ENCODE measurements at regions not wholly inside any gene's neighbourhood (a gene's known extent, or its start where the extent isn't known, plus 50 kb on each side); places are given as distances from the start of the nearest gene placed in this dataset.

DNA sequence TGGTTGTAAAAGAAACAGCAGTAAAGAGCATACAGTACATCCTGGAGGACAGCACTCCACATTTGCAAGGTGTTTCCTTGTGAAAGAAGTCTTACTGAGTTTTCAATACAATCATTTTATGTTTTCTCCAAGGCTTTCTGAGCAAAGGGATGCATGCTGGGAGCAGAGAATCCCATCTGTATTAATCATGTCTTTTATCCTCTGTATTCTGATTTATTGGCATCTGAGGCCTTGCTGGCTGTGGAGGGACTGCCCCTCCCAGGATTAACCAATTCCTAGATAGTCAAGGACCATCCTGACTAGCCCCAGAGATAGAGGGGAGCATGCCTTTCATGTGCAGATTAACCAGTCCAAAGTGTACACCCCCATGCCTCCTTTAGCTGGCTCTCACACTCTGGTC is 476.3 kb downstream of the SIPA1L2 start:
- TF ChIP-seq, protein P1, sequence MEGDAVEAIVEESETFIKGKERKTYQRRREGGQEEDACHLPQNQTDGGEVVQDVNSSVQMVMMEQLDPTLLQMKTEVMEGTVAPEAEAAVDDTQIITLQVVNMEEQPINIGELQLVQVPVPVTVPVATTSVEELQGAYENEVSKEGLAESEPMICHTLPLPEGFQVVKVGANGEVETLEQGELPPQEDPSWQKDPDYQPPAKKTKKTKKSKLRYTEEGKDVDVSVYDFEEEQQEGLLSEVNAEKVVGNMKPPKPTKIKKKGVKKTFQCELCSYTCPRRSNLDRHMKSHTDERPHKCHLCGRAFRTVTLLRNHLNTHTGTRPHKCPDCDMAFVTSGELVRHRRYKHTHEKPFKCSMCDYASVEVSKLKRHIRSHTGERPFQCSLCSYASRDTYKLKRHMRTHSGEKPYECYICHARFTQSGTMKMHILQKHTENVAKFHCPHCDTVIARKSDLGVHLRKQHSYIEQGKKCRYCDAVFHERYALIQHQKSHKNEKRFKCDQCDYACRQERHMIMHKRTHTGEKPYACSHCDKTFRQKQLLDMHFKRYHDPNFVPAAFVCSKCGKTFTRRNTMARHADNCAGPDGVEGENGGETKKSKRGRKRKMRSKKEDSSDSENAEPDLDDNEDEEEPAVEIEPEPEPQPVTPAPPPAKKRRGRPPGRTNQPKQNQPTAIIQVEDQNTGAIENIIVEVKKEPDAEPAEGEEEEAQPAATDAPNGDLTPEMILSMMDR (conservative IDR thresholded peaks at IDR 0.05), result no peak
- TF ChIP-seq ZFX (IDR thresholded peaks at IDR 0.05), result no peak

Measured in C4-2B (cell line).